GM12892 (cell line): ENCODE measurements at regions not wholly inside any gene's neighbourhood (a gene's known extent, or its start where the extent isn't known, plus 50 kb on each side); places are given as distances from the start of the nearest gene placed in this dataset.

Experiments
- DNase-seq: peaks from one replicate; pipeline ENCODE4 v3.0.0; 2011; ENCODE audit not compliant: insufficient read length
- FAIRE-seq: peaks from 2 replicates; lab custom pipeline; 2011; peaks lifted over from hg19 to GRCh38; lab: Jason Lieb, UNC
- POLR2A ChIP-seq: IDR thresholded peaks from 2 replicates; pipeline ENCODE4 v1.6.1; 2011; ENCODE audit warnings: low read depth, low read length, control low read depth
- POLR2AphosphoS5 ChIP-seq: IDR thresholded peaks from 2 replicates; pipeline ENCODE4 v1.6.1; 2011; ENCODE audit warnings: low read depth, low read length, control low read depth
- TAF1 ChIP-seq: IDR thresholded peaks from 2 replicates; pipeline ENCODE4 v1.6.1; 2011; ENCODE audit warnings: low read depth, mild to moderate bottlenecking, control low read depth, low read length, borderline replicate concordance

DNA sequence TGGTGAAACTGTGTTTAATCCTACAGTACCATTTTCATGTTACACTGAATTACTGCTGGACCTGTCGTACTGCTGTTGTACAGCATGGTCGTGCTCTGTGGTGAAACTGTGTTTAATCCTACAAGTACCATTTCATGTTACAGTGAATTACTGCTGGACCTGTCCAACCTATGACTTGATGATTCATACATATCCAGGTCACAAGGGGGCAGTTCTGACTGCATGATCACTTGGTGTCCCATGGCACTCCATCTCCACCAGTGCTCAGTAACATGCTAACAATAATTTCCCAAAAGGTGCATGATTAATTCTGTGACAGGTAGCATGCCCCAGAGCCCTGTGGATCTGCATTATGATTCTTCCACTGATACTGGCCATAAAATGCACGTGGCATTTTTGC, 101.6 kb downstream of the ADCYAP1 start:
- TF ChIP-seq POLR2A (no peak), TAF1 (no peak), POLR2AphosphoS5 (no peak)
- no peak for FAIRE-seq
- no peak for DNase-seq

DNA sequence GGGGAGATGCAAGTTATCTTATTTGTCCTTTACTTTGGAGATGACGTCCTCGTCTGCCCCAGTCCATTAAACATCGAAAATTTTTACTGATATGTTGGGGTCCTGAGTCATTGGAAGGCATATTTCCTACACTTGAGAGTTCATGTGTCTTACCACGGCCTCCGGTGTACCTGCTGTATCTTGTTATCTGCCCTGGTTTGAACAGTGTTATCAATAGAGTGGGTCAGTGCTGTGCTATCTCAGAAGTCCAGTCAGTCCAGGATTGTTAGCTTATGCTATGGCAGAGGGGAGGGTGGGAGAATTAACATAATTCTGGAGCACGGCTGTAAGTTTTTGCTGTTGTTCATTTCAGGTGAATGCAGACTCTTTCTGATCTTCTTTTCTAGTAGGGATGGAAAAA, 102.3 kb downstream of the ADCYAP1 start:
- TF ChIP-seq POLR2A (no peak), TAF1 (no peak), POLR2AphosphoS5 (no peak)
- FAIRE-seq (no peak), DNase-seq (no peak)

DNA sequence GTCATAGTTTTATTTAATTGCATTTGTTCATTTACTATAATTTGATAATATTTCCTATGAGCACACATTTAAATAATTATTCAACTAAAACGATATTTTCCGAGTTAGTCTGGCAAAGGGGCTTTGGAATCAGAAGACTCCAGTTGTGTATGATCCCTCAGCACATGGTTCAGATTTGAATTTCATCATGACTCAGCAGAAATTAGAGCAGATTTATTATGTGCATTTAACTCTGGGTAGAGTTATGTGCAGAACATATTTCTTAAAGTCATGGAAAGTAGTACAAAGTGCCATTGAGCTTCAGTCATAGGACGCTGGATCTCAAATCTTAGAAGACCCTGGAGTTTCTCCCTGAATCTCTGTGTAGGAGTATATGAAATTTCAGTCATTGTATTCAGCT, 106.7 kb downstream of the ADCYAP1 start:
- DNase-seq: no peak
- FAIRE-seq: no peak
- TF ChIP-seq TAF1 (no peak), POLR2A (no peak), POLR2AphosphoS5 (no peak)

DNA sequence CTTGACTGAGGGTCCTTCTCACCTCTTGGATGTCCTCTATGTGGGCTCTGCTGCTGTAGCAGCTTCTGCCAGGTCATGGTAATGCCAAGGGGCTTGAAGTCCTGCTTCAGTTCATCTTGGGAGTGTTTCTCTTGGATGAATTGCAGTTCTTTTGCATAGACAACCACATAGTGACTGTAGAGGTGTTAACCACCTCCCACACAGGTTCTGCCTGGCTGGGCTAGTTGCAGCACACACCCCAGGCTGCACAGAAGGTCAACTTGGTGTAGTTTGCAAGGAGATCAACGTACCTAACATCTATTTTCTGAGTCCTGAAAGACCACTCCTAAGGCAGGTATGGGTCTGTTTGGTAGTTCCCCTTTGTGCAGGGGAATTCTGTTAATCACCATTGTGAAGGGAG, 108.1 kb downstream of the ADCYAP1 start:
- TF ChIP-seq POLR2AphosphoS5 (no peak), TAF1 (no peak), POLR2A (no peak)
- FAIRE-seq (no peak), DNase-seq (no peak)

DNA sequence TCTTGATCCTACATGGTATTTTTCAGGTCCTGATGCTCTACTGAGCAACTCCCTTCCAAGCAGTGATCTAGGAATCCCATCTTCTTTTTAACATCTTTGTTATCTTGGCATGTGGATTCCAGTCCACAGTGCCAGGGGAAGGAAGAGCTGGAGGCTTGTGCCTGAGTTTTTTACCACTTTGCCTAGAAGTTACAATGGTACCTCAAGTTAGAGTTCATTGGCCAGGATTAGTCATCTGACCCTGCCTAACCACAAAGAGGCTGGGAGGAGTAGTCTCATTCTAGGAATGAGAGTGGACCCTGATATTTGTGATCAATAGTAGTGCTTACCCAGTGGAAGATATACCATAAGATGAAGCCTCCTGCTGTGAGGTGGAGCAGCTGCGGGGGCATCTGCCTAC, 109.3 kb downstream of the ADCYAP1 start:
- DNase-seq (no peak), FAIRE-seq (no peak)
- no peak for TF ChIP-seq POLR2AphosphoS5
- no peak for TF ChIP-seq TAF1
- no peak for TF ChIP-seq POLR2A

DNA sequence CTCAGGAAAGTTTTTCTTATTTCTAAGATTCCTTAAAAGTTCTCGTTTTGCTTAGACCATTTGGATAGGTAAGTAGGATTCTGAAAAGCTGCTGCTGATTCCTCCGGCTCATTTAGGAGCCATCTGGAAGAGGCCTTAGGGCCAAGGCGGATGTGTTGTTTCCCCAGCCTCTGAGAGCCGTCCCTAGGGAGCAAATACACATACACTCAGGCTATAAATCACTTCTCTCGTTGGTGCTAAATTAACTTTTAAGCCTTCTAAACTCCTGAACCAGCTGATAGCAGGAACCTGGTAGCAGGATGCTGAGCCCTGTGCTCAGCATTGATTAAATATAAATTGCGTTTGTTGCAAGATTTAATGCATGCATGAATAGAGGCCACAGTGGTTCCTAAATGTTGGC, 109.8 kb downstream of the ADCYAP1 start:
- TF ChIP-seq POLR2AphosphoS5 (no peak), TAF1 (no peak), POLR2A (no peak)
- no peak for FAIRE-seq
- DNase-seq: no peak

DNA sequence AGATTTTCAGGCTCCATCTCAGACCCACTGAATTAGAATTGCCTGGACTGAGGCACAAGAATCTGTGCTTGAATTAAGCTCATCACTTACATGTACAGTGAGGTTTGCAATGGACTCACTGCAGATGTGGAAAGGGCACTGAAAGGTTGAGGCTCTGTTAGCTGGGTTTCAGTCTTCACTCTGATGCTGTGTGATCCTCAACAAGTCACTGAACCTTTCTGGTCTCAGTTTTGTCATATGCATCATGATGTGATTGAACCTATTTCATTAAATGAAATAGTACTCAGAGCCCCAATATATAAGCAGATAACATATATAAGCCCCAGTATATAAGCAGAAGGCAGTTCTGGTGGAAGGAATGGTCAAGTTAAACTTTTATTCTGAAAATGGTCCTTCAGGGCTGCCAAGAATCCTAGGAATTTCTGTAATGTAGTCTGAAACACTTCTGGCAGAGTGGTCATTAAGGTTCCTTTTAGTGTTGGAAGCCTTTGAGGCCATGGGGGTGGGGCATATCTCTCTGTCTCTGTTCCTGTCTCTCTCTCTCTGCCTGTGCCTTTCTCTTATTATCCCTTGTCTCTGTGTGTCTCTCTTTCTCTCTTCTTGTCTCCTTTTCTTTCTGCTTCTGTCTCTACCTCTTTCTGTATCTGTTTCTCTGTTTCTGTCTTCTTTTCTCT, 110.4 kb downstream of the ADCYAP1 start:
- DNase-seq (no peak), FAIRE-seq (no peak)
- TF ChIP-seq POLR2AphosphoS5 (no peak), TAF1 (no peak), POLR2A (no peak)

DNA sequence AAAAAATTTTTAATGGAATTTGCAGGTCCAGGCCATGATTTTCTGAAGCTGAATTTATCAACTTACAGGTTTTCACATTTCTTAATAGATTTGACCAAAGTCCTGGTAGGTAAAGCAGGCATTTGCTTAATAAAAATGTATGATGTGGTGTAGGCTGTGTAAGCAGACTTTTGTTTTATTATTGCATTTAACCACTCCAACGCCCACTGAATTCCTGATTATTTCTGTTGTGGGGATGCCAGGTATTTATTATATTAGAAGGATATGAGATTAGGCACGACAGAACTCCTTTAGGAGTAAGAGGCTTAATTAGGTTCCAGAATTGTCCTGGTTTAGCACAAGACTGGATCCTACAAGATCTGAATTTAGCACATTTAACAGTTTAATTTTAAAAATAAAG, 111.1 kb downstream of the ADCYAP1 start:
- no peak for FAIRE-seq
- no peak for DNase-seq
- TF ChIP-seq POLR2A: no peak
- TF ChIP-seq TAF1: no peak
- no peak for TF ChIP-seq POLR2AphosphoS5

DNA sequence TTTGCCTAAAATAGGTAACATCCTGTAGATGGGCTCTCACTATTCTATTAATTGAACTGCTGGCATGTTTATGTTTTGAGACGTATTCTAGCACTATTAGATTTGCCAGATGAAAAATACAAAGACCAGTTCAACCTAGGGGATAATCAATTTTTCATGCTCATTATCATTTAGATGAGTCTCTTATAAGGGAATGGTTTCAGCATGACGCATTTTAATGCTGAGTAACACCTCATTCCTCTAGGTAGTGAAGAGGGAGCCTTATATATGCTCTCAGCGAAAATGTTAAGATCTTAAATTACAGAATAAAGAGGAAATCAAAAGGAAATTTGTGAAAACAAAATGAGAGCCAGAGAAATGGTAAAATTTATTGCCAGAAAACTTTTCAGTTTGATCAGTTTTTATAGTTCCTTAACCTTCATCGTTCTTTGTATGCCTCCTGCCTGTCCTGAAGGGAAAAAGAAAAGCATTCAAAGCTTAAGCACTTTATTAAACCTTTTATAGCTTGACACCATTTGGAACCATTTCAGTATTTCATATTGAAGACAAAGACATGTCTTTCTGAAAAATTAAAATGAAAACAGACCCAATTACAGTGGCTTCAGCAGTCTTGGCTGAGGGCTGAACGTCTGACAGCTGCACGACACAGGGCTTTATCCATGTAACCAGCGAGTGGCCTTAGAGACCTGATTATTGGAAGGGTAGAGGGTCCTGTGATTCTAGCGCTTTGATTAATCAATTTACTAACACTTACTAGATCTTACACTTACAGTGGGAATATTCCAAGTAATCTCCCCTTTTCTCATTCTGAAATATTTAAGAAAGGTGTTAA, 112.8 kb downstream of the ADCYAP1 start:
- TF ChIP-seq TAF1 (no peak), POLR2A (no peak), POLR2AphosphoS5 (no peak)

DNA sequence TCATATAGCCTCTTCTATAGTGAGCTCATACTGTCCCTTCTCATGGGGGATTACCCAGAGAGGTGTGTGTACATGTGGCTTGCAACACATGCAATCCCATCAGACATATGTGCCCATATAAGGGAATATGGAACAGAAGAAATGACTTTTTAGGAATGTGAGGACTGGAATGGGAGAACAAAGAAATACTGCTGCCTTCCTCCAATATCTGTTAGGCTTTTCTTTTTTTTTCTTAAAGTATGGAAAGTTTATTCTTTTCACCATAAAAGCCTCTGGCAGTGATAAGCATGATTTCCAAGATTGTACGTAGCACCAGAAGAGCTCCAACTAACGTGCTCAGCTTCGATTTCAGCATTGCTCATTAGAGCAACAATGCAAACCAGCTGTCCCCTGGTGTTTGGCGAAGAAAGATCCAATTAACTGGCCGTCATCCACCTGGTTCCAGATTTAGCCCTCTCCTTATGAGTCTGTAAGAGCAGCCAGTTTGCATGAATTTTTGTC, 113.6 kb downstream of the ADCYAP1 start:
- FAIRE-seq: no peak
- no peak for TF ChIP-seq TAF1
- TF ChIP-seq POLR2AphosphoS5: no peak
- TF ChIP-seq POLR2A: no peak
- no peak for DNase-seq

More for the DNA sequence above, 112.8 kb downstream of the ADCYAP1 start:
- no peak for FAIRE-seq
- no peak for DNase-seq

DNA sequence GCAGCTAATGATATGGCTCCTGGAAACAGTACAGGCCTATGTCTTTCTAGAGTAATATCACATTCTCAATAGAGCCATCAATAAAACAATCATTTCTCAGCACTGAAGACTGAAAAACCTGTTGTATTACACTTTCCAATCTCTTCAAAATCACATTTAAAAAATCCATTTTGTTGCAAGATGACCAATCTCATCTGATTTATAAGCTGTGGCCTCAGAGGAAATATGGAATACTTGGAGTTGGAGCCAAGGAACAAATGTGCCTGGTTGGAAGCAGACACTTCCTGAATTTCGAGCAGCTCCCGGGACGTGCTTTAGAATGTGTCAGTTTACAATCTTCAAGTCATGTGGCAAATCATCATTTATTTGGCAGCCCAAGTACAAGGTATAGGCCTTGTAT, 114.5 kb downstream of the ADCYAP1 start:
- no peak for TF ChIP-seq TAF1
- no peak for TF ChIP-seq POLR2AphosphoS5
- no peak for TF ChIP-seq POLR2A
- FAIRE-seq (no peak), DNase-seq (no peak)
